SU-DHL-6 (cell line): ENCODE measurements at regions not wholly inside any gene's neighbourhood (a gene's known extent, or its start where the extent isn't known, plus 50 kb on each side); places are given as distances from the start of the nearest gene placed in this dataset.

ENCODE experiments used
- EZH2phosphoT487 ChIP-seq: fragments of 200-600 bp; sonication (generic), shearing (Covaris generic); conservative IDR thresholded peaks from 2 replicates; pipeline ENCODE4 v1.6.1; 2018; ENCODE audit warnings: mild to moderate bottlenecking, antibody characterized with exemption, low read length, moderate library complexity, mixed read lengths
- TF ChIP-seq, protein P1 (sequence below): fragments of 200-600 bp; sonication (generic); IDR thresholded peaks from one replicate; pipeline ENCODE4 v1.5.1; 2017; ENCODE audit warnings: antibody characterized with exemption, mild to moderate bottlenecking, low read length, moderate library complexity; ENCODE audit not compliant: insufficient read depth, poor library complexity, severe bottlenecking

DNA sequence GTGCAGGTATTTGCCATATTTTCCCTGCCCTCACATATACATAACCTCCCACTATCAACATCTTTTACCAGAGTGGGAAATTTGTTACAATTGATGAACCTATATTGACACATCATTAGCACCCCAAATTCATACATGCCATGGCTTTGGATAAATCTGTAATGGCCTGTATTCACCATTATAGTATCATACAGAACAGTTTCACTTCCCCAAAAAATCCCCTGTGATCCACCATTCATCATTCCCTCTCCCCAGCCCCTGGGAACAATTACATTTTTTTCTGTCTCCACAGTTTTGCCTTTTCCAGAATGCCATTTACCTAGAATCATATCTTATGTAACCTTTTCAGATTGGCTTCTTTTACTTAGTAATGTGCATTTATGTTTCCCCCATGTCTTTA is 494.5 kb downstream of the RNF144A start:
- TF ChIP-seq, protein P1, sequence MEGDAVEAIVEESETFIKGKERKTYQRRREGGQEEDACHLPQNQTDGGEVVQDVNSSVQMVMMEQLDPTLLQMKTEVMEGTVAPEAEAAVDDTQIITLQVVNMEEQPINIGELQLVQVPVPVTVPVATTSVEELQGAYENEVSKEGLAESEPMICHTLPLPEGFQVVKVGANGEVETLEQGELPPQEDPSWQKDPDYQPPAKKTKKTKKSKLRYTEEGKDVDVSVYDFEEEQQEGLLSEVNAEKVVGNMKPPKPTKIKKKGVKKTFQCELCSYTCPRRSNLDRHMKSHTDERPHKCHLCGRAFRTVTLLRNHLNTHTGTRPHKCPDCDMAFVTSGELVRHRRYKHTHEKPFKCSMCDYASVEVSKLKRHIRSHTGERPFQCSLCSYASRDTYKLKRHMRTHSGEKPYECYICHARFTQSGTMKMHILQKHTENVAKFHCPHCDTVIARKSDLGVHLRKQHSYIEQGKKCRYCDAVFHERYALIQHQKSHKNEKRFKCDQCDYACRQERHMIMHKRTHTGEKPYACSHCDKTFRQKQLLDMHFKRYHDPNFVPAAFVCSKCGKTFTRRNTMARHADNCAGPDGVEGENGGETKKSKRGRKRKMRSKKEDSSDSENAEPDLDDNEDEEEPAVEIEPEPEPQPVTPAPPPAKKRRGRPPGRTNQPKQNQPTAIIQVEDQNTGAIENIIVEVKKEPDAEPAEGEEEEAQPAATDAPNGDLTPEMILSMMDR = no peak
- no peak for TF ChIP-seq EZH2phosphoT487
